ENCODE measurements at regions not wholly inside any gene's neighbourhood (a gene's known extent, or its start where the extent isn't known, plus 50 kb on each side); places are given as distances from the start of the nearest gene placed in this dataset.

- no peak for DNase-seq
Measured at GRCh38 chr3:83302091-83302490, 1540.6 kb upstream of the GBE1 start.

GRCh38 chr3:83317605-83318004 is 1556.2 kb upstream of the GBE1 start:
- DNase-seq, result no peak

- DNase-seq, result no peak
Measured at GRCh38 chr3:83320726-83321125, 1559.3 kb upstream of the GBE1 start.

GRCh38 chr3:83321457-83321856 is 1560.0 kb upstream of the GBE1 start:
- DNase-seq, result no peak

GRCh38 chr3:83321891-83322290 is 1560.4 kb upstream of the GBE1 start:
- no peak for DNase-seq

- no peak for DNase-seq
Measured at GRCh38 chr3:83354205-83354604, 1592.8 kb upstream of the GBE1 start.

- no peak for DNase-seq
Measured at GRCh38 chr3:83393276-83393675, 1565.5 kb upstream of the CADM2 start.

GRCh38 chr3:83403927-83404326 is 1554.9 kb upstream of the CADM2 start:
- no peak for DNase-seq

GRCh38 chr3:83426300-83426699 is 1532.5 kb upstream of the CADM2 start:
- DNase-seq, result no peak

- no peak for DNase-seq
Measured at GRCh38 chr3:83434880-83435587, 1523.8 kb upstream of the CADM2 start.

GRCh38 chr3:83438188-83438587 is 1520.6 kb upstream of the CADM2 start:
- no peak for DNase-seq

GRCh38 chr3:83453056-83453455 is 1505.7 kb upstream of the CADM2 start:
- DNase-seq, result peak; percentile 7

GRCh38 chr3:83454353-83454752 is 1504.4 kb upstream of the CADM2 start:
- DNase-seq, result no peak

- no peak for DNase-seq
Measured at GRCh38 chr3:83457551-83457950, 1501.2 kb upstream of the CADM2 start.

GRCh38 chr3:83460052-83460451 is 1498.7 kb upstream of the CADM2 start:
- no peak for DNase-seq

GRCh38 chr3:83461411-83461810 is 1497.4 kb upstream of the CADM2 start:
- no peak for DNase-seq

GRCh38 chr3:83477563-83477962 is 1481.2 kb upstream of the CADM2 start:
- no peak for DNase-seq

GRCh38 chr3:83482402-83483070 is 1476.3 kb upstream of the CADM2 start:
- no peak for DNase-seq

GRCh38 chr3:83496462-83496861 is 1462.3 kb upstream of the CADM2 start:
- no peak for DNase-seq

- no peak for DNase-seq
Measured at GRCh38 chr3:83498361-83499016, 1460.3 kb upstream of the CADM2 start.

- no peak for DNase-seq
Measured at GRCh38 chr3:83500422-83500821, 1458.4 kb upstream of the CADM2 start.

GRCh38 chr3:83500931-83501330 is 1457.9 kb upstream of the CADM2 start:
- DNase-seq, result no peak

- DNase-seq, result no peak
Measured at GRCh38 chr3:83513051-83513450, 1445.7 kb upstream of the CADM2 start.

GRCh38 chr3:83513677-83514076 is 1445.1 kb upstream of the CADM2 start:
- DNase-seq, result no peak

All from NCI-H1436 treated with DMSO at 0.1 percent for 48 hours (cell line).